Dermis microvascular lymphatic vessel endothelial cell (primary cell): ENCODE measurements at regions not wholly inside any gene's neighbourhood (a gene's known extent, or its start where the extent isn't known, plus 50 kb on each side); places are given as distances from the start of the nearest gene placed in this dataset.

Experiments used
- DNase-seq, 2 donors: peaks; one replicate each; pipeline versions ENCODE4 v3.0.0 to v3.0.0-alpha.2; 2010; ENCODE audit warnings: low read depth in 2 of 2

GRCh38 chr20:23178806-23179205 lies 92.7 kb upstream of the CD93 start:
- peak; percentile 51 to 96 for DNase-seq

- DNase-seq: no peak
Observed at GRCh38 chr20:23174821-23175220, 88.7 kb upstream of the CD93 start.

GRCh38 chr20:23167431-23167830 lies 81.3 kb upstream of the CD93 start:
- peak in 1 of 2 donors; percentile 69 for DNase-seq

DNA sequence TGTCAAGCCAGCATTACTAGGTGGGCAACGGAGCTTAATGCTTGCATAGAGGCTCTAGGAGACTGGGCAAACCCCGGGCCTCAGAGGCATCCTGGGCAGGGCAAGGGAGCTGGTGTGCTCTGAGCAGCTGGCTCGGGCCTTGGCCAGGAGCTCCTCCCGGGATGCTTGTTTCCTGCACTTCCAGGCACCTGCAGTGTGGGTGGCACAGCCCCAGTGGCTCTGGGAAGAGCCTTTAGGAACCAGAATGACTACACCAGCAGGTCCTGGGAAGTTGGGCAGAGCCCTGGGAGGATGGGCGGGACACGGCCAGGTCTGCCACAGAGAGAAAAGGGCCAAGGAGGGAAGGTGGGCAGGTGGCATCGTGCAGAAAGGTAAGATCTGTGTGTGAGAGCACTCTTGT lies 80.4 kb upstream of the CD93 start:
- no peak for DNase-seq

GRCh38 chr20:23165964-23166363 lies 79.8 kb upstream of the CD93 start:
- DNase-seq: no peak

- no peak for DNase-seq
Observed at GRCh38 chr20:23165307-23165750, 79.2 kb upstream of the CD93 start.

DNA sequence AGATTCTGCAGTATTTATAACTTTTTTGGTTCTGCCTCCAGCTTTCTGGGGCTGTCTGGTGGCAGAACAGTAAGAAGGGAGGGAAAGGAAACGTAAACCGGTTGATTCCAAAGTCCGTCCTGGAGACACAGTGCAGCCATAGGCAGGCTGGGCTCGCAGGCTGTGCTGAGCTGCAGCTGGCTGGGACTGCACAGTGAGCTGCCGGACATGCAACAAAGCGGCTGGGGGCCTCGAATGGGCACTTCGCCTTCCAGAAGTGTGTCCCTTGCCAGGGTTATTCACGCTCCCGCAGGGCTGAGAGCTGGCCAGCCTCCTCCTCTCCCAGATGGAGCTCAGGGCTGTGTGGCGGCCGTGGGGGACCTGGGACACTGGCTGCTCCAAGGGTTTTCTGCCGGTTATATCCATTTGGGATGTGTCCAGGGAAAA lies 78.1 kb upstream of the CD93 start:
- DNase-seq: no peak

GRCh38 chr20:23163562-23163961 lies 77.4 kb upstream of the CD93 start:
- DNase-seq: no peak

DNA sequence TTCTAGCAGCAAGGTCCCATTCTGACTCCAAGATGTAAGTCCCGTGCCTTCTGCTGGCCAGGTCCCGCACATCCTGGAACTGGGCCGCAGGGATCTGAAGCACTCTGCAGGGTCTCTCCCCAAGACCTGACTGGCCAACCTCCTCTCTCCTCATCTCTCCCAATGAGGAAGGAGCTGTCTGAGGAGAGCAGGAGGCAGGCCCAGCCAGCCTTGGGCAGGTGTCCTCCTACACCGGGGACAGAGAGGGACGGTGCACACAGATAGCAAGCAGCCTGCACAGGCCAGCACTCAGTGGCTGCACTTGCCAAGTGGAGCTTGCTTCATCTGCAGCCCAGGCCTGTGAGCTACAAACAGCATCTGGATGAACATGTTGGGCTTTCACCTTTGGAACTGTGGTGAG lies 76.8 kb upstream of the CD93 start:
- DNase-seq: no peak

DNA sequence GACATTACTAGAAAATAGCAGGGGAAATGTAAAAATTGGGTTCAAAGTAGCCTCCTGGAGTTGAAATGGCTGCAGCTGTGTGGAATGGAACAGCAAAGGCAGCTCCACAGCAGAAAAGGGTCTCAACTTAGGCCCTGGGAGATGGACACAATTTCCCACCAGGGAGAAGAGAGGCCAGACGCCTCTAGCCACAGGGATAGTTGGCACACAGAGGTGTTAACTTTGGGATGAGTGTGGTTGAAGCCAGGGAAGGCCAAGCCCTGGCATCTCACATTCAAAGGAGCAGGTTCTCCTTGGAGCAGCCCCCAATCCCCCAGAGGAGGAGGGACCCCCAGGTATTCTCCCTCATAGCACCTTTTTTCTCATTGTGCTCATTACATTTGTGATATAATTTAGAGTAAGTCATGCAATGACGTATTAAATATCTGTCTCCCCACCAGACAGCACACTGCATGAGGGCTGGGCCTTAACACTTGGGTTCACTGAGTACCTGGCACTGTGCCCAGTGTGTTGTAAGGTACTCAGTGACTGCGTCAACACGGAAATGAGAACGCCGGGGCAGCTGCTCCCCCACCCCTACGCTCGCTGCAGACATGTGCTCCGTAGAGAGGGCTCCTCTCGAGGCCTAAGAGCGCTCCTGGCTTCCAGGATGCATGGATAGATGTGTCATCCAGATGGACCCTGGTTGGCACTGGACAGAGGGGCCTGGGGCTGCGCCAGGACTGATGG lies 76.0 kb upstream of the CD93 start:
- DNase-seq: peak; percentile 70 to 92

DNA sequence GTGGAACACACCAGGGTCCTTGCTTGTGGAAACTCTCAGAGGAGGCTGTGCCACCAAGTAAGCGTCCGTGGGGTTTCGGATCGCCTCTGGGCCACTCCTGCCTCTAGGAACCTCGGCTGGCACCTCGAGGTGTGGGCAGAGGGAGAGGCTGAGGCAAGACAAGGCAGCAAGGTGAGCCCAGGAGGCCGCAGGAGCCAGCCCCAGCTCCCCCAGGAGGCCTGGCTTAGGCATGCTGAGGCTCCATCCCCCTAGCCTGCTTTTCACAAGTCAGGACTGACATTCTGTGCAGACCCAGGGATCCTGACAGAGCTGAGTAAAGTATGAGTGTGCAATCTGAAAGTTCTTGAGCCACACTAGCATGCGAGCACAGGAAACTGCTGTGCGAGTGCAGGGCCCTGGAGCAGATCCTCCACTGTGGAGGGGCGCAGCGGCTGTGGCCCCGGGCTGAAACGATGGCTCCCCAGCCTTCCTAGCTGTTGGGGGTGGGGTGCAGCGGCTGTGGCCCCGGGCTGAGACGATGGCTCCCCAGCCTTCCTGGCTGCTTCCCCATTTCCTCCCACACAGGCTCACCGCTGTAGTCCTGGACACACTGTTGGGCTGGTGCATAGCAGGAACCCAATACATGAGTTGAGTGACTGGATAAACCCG lies 75.2 kb upstream of the CD93 start:
- DNase-seq: no peak

GRCh38 chr20:23160536-23161243 lies 74.6 kb upstream of the CD93 start:
- DNase-seq: no peak

DNA sequence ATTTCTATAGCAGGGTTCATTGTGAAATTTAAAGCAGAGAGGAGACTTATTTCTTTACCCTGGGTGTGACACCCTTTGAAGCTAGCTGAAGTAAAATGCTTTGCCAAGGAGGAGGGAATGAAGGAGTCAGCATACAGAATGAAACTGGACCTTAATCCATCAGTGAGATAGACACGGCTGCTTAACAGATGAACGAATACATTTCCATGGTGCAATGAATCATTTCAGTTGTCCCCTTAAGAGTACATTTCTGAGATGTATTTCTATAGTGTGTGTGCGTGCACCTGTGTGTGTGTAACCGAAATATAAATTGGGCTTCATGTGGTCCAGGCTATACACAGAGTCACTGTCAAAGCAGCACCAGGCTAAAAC lies 73.8 kb upstream of the CD93 start:
- no peak for DNase-seq

DNA sequence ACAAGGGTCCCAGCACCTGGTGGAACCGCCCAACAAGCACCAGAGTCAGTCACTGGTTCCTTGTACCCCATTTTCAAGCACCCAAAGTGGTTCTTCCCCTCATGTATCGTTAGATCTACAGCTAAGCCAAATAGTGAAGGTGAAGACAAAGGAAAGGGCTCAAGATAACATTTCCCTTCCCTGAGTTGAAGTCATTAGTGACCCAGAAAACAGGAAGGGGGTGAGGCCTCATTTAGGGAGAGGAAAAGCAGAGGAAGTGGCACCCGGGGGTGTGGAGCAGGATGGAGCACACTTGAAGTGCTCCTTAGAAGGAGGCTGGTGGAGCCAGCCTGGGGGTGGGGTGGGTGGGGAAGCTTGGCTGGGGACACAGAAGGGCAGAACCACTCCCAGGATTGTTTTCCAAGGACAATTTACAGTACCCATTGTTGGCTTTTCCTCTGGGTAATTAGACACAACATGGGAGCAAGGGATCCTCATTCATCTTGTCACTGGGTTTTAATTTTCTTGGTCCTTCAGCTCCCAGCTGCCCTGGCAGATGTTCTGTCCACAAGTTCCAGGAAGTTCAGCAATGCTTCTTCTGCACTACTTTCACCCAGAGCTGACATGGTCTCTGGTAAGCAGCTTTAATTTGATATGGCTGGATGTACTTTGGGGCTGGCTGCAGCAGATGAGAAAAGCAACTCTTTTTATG lies 73.3 kb upstream of the CD93 start:
- DNase-seq: no peak

DNA sequence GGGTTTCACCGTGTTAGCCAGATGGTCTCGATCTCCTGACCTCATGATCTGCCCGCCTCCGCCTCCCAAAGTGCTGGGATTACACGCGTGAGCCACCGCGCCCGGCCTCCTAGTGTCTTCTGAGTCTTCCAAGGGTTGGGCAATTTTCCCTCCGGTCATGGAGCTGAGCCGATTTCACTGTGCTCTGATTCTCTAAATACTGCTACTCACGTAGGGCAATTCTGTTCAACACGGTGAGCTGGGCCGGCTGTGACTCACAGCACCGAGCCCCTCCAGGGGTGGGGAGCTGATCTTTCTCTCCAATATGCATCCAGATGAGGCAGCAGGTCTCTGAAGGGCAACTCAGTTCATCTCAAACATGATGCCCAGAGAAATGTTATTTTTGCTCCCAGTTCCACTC lies 71.6 kb upstream of the CD93 start:
- no peak for DNase-seq

DNA sequence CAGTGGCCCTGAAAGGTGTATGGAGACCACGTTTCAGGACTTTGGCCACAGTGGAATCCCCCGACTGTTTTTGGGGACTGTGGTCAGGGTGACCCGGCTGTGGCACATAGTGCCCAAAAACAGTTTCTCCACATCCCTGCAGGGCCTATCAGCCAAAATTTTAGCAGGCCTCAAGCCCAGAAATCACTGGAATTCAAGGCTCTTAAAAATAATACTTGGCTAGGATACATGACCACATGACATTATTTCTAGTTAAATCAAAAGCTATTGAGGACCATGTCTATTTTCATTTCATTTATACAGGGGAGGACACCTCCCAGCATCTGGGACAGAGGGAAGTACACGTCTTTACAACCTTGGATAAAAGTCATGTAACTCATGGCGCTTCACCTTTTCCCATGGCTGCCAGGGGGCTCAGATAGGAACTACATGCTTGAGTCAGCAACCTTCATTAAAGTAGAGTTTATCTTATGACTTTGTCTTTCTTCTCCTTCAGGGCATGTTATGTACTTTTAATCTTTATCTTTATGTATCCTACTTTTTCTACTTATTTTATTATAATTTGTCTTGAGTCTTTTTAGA lies 70.8 kb upstream of the CD93 start:
- no peak for DNase-seq

DNA sequence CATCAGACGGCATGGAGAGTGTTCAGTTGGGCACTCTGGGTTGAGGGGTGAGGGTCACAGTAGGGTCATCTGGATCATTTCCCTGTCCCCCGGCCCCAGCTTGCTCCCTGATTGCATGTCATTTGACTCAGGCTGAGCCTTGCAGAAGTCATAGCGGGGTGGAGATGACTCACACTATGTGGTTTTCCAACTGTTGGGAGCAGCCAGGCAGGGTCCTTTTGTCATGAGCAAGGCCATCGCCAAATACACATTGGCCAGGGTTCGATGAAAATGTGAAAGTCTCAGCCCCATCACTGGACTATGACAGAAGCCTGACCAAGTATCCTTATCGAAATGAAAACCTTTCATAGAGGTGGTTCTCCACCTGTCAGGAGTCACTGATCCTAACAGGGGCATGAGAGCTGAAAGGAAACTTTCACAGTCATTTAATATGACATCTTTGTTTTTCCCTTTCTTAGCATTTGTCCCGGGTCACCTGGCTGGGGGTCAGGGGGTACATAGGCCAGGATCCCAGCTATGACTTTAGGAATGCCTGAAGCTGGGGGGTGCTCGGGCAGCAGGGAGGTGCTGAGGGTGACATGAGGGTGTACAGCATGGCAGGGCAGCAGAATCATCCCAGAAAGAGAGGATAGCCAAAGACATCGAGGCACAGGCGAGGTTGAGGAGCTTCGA lies 70.2 kb upstream of the CD93 start:
- DNase-seq: peak in 1 of 2 donors; percentile 55

DNA sequence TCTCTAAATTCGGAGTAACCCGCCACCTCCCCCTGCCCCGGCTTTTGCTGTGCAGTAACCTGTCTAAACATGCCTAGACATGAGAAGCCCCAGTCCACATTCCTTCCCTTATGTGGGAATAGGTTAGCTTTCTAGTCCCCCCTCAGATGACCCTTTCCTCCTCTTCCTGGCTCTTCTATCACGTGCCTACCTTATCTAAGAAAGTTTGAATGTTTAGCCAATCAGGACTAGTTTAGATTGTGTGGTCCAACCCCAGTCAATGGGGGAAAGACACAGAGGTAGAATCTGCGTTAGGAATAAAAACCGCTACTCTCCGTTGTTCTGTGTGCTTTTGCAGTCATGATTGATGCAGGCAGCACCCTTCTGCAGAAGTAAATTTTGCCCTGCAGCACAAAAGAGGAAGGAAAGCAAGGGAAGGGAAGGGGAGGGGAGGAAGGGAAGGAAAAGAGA lies 69.0 kb upstream of the CD93 start:
- DNase-seq: no peak

DNA sequence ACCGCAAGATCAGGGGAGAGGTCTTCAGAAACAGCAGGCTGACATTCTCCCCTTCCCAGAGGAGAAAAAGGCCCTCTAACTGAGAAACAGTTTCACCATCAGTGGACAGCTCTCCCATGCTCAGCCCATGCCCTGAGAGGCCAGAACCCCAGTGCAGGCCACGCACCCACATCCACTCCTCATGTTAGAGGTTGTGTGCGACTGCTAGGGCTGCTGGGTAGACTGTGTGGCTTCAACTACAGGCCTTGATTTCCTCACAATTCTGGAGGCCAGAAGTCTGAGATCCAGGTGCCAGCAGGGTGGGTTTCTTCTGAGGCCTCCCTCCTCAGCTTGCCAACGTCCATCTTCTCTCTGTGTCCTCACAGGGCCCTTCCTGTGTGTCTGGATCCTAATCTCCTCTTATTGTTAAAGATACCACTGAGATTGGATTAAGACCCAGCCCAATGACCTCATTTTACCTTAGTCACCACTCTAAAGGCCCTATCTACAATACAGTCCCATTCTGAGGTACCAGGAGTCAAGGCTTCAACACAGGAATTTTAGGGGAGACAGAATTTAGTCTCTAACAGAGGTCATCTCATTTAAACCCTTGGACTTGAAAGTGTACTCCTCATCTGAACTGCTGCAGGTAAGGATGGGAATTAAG lies 67.7 kb upstream of the CD93 start:
- DNase-seq: no peak

DNA sequence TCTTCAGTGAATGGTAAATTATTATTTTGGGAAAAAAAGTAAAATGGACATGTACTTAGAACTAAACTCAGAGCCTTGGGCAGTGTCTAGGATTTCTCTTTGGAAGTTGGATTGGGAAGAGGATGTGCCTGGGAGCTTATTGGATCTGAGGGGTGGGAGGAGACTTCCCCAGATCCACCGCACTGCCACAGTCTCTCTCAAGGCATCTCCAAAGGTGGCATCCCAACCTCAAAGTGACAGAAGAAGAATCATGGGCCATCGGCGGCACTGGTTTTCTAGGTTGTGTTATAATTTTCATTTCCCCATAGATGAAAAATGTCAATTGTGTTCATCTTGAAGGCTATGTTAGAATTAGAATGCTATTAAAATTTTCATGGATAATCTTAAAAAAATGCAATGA lies 66.8 kb upstream of the CD93 start:
- DNase-seq: no peak
